HG03575 (cell line): ENCODE measurements at regions not wholly inside any gene's neighbourhood (a gene's known extent, or its start where the extent isn't known, plus 50 kb on each side); places are given as distances from the start of the nearest gene placed in this dataset.
A peak's percentile ranks its signal among the peaks of the same experiment; 100 is the strongest.

Experiments
- ATAC-seq: cut with Tn5 transposase; IDR thresholded peaks from one replicate; pipeline ENCODE4 v1.9.1; 2021; ENCODE audit not compliant: unreplicated experiment, insufficient number of reproducible peaks, low FRiP score; ENCODE audit errors: extremely low read depth

DNA sequence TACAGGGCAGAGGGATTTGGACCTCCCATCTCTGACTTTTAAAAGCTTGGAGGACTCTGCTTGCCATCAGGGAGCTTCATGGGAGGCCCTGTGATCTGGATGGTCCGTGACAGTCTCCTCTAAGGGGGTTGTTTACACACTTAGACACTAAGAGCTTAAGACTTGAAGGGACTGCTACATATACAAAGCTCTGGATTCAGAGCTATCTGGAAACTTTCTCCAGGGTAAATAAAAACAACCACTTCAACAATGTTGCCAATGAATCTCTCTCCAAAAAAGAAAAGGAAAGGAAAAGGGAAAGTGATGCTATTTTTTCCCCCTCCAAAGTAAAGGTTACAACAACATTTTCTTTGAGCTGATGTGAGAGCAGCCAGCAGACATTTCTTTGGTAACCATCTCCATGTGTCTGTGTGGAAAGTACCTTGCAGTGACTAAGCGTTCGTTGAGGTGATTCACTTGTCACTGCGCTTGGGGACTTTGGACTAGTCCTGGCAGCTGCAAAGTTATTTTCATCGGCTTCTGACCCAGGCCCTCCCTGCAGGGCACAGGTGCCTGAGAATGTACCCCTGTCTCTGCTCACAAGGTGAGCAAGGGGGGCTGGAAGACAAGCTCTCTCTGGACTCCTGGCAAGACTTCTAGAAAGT is 262.1 kb upstream of the KLF4 start:
- peak; percentile 83 for ATAC-seq

DNA sequence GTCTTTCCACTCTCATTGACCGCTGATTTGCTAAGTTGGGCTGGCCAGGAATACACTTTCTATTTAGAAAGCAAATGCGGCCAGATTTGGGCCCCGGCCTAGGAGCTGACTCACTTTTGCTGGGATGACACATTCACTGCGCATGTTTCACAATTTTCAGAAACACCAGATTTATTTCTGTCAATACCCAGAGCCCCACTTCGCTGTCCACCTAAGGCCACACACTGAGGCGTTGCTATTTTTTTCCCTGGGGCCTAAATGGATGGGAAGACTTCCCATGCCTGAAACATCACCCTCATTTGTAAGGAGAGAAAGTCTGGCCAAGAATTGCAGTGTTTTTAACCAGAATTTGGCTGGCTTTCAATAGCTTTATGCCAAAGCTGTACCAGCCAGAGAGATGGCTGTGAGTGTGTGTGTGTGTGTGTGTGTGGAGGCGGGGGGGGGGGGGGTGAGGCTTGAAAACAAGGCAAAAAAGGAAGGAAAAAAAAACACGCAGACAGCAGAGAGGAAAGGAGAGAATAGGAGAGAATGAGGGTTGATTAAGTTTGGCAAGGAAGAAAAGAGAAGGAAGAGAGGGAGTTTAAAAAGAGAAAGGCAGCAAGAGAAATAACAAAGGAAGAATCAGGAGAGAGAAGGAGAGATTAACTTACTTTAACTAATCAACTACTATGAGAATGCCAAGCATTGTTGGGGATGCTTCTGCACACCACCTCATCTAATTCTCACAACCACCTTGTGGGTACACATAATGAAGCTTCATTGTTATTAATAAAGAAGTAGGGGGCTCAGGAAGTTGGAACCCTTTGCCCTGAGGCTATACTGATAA is 261.4 kb upstream of the KLF4 start:
- no peak for ATAC-seq

DNA sequence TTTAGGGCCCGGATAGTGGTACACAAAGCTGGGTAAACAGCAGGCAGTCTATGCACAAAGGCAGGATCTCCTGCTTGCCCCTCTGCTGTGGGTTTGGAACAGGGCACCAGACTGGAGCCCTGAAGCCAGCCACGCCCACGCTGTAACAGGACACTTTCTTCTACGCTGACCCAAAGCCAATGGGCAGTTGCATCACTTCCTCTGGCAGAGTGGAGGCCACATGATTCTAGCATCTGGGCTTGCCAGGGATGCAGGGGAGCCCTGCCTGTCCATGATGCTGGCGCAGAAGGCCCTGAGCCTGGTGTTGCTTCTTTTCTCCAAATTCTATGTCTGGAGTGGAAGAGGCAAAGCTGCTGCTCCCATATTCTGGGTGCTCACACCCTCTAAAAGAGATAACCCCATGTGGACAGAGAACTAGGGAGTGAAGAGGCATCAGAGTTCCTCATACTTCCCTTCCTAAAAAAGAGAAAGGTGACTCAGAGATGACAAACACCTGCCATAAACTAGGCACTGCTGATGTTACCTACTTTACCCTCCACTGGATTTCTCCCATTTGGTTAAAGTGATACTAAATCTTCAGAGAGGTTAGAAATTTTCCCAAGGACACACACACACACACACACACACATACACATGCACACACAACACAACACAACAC is 260.3 kb upstream of the KLF4 start:
- no peak for ATAC-seq

DNA sequence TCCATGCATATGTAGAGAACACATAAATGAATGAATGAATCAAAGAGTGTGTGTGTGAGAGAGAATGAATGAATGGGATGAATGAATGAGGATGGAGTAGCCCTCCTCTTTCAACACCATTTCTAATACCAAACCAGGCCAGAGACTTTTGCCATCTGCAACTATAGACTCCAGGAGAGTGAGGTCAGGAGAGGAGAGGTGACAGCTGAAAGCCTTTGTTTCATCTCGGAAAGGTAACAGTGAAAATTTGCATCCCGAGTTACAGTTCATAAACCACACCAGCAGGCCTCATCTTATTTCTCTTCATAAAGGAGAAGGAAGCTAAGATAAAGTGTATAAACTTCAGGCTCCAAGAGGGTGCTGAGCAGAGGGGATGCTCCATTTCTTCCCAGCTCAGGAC is 255.3 kb upstream of the KLF4 start:
- ATAC-seq, result no peak

GRCh38 chr9:107742531-107743309 is 253.2 kb upstream of the KLF4 start:
- ATAC-seq, result no peak

DNA sequence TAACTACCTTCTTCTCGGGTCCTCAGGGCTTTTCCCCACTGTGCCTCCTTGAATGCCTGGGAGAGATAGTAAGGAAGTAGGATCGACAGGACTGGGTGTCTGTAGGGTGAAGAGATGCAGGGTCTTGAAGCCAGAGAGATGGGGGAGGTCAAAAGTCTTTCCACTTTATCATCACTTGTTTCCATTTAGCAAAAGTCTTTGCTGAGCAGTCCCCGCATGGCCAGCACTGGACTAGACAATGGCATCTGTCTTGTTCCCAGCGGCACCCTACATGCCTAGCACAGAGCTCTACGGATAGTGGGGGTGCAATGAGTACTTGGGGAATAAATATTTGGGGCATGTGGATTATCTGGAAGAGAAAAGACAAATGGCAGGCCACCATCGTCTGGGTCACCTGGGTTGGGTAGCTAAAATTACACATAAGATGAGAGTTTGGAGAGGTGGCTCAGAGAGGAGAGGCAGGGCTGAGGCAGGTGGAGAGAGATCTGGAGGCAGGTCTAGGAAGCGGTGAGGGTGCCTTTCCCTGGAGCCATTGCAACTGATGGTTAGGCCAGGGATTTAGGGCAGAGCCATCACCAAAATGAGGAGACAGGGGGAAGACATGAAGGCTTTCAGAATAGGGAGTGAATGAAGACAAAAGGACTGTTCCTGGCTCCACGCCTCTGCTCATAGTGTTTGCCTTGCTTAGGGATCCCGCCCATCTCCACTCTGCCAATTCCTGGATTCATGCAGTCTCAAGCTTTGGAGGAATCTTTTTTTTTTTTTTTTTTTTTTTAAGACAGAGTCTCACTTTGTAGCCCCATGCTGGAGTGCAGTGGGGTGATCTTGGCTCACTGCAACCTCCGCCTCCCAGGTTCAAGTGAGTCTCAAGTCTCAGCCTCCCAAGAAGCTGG is 250.8 kb upstream of the KLF4 start:
- ATAC-seq, result no peak

DNA sequence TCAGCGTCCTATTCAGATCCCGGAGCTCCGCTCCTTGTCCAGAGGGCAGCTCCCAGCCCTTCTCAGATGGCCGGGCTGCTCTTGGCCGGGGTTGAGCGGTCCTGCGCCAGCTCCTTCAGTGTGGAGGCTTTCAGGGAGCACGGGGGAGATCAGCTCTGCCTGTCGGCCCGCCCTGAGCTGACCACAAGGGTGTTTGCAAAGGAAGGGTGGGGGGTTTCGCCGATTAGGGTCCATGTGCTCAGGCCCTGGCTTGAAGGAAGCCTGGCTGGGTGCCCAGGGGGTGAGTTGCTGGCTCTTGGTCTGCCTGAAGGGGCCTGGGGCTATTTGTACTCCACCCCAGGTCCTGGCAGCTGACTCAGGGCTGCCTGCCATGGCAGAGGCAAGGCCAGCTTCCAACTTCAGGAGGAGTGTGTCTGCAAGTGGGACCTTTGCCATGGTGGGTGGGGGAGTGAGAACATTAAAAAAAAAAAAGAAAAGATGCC is 250.1 kb upstream of the KLF4 start:
- no peak for ATAC-seq

GRCh38 chr9:107738789-107739188 is 249.2 kb upstream of the KLF4 start:
- no peak for ATAC-seq

DNA sequence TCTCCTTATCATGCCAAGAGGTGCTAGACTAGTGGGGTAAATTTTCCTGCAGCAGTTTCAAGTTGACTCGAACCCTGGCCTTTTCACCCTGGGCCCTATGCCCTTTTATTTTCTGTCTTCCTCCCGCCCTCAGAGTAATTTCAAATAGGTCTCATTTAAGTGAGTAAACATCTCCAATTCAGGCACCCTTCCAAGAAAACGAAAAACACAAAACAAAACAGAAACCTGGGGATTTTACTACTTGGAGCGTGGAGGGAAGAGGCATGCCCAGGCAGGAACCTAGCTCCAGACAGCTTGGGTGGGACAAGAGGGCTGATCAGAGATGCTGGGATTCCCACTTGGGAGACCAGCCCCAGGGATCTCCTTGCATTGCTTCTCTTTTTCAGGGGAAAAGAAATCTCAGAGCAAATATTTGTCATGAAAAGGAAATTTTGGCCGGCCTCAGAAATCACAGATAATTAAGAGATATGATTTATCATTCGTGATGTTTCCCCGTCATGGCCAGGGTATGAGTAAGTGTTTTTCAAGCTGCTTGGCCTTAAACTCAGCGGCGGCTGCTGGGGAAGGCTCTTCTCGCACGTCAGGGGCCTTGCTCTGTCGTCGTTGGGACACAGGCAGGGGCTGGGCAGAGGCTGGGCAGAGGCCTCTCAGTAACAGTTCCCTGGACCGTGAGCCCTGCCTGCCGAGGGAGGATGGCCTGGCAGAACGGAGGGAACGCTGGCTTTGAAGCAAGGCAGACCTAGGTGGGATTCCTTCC is 248.6 kb upstream of the KLF4 start:
- no peak for ATAC-seq

DNA sequence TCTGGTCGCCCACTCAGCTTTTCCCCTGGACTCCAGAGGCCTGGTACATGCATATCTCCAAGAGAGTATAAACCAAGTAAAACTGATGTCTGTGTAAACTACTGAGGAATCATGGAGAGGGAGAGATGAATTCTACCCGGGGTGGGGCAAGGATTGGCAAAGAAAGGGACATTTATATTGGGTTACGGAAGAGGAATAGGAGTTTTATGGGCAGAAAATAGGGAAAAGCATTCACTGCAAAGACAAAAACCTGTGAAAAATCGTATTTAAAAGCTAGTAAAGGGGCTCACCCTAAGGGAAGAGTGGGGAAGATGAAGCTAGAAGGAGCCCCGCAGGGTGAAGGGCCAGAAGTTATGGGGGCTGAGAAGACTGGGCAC is 248.0 kb upstream of the KLF4 start:
- ATAC-seq, result no peak

GRCh38 chr9:107735821-107736220 is 246.3 kb upstream of the KLF4 start:
- ATAC-seq, result no peak

DNA sequence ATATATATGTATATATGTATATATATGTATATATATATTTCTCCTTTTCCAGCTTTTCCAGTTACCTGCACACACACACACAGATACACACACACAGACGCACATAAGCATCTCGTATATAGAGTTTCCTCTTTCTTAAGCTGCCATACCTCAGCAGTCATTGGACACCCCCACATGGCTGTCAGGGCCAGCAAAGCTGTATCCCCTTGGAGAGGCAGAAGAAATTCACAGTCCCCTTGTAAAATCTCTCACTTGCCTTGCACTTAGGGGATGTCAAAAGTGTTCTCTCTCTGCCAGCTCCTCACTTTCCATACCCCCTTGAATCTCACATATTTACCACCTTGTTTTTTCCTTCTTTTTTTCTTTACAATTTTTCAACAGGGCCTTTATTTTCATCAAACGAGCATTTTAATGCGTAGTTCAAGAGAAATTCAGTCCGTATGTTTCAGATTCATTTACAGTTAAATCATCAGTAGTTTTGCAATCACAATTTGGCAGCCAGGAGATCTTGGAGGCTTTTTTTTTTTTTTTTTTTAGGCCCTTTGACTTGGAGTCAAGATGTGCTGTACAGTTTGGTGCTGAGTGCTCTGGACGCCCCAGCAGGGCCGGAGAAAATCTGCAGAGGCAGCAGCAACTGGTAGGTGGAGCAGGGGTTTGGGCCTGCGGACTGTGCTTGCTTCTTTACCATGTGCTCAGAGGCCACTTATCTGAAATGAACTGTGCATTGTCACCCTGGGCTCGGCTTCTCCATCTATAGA is 244.9 kb upstream of the KLF4 start:
- ATAC-seq, result no peak

DNA sequence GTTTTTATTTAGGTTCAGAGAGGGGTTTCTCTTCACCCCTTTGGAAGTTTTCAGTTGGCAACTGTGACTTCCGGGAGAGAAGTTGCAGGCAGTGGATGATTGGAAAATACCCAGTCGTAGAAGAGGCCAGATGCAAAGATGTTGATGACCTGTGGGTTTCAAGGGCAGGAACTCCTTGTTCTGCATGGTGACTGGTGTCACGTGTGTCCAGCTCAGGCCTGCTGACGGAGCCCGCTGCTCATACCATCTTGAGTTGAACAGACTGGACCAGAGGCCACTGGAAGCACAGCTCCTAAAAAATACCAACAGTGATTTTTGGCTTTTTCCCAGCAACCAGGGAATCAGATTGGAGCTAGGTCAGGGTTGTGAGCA is 243.9 kb upstream of the KLF4 start:
- no peak for ATAC-seq

DNA sequence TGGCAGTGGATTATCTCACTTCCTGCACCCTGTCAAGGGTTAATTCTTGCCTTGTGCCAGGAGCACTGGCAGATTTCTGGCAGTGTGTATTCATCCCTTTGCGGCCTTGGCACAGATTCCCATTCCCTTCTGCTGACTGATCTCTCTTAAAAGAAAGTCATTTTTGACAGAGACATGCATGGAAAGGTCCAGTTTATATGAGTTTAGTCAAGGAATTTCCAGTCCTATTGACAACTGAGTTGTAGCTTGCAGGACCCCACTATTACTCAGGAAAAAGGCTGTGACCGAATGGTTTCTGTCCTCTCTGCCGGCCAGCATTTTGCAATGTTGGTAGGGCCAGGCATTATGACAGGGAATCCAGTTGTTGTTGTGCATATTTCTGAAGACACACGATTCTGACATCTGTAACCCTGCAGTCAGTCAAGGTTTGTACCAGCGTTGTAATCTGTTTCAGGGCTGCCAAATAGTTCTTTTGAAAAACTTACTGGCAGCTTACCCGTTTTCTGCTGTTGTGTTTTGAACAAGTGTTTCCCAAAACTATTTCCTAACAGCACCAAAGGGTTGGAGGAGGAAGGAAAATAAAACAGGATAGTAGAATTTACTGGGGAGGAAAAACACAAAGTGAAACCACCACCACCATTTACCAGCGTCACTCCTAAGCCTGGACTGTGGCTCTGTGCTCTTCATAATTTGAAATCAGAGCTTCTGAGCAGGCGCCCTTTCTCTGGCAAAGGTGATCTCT is 243.4 kb upstream of the KLF4 start:
- ATAC-seq, result no peak

- no peak for ATAC-seq
Measured at GRCh38 chr9:107731115-107731762, 241.7 kb upstream of the KLF4 start.

DNA sequence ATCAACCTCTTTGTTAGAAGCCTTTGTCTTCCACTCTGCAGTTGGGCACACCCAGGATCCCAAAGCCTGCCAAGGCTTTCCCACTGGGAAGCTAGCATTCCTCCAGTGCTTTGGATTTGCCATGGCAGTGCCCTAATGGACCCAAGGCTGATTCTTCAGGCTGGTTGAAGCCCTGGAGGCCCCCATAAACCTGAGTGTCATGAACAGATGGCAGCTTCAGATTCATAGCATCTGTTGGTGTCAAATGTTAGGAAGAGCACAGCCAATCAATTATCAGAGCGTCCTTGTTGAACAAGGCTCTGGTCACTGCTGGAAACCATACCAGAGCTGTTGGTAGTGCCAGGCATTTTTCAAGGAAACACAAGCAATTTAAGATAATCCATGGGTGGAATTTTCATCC is 241.1 kb upstream of the KLF4 start:
- no peak for ATAC-seq
